ENCODE measurements at regions not wholly inside any gene's neighbourhood (a gene's known extent, or its start where the extent isn't known, plus 50 kb on each side); places are given as distances from the start of the nearest gene placed in this dataset.

DNA sequence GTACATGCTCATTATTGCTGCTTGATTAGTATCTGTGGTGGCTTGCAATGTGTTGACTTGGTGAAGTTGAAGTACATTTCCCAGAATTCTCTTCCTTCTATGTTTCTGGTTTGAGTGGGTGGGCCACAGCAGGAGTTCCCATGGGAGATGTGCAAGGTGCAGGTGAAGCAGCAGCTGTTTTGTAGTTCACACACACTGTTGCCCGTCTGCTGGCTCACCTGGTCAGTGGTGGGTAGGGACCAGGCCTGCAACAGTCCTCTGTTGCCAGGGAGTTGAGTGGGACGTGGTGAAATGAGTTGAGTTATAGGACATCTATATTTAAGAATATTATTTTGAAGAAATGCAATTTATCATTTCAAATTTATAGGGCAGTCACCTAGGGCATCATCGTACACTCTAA, 417.4 kb downstream of the TMEM135 start:
- TF ChIP-seq, protein P1, sequence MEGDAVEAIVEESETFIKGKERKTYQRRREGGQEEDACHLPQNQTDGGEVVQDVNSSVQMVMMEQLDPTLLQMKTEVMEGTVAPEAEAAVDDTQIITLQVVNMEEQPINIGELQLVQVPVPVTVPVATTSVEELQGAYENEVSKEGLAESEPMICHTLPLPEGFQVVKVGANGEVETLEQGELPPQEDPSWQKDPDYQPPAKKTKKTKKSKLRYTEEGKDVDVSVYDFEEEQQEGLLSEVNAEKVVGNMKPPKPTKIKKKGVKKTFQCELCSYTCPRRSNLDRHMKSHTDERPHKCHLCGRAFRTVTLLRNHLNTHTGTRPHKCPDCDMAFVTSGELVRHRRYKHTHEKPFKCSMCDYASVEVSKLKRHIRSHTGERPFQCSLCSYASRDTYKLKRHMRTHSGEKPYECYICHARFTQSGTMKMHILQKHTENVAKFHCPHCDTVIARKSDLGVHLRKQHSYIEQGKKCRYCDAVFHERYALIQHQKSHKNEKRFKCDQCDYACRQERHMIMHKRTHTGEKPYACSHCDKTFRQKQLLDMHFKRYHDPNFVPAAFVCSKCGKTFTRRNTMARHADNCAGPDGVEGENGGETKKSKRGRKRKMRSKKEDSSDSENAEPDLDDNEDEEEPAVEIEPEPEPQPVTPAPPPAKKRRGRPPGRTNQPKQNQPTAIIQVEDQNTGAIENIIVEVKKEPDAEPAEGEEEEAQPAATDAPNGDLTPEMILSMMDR (IDR thresholded peaks at IDR 0.05; ENCODE audit: control extremely low read depth in 1 of 3, insufficient read depth in 1 of 3, low read depth in 1 of 3, low read length in 3 of 3) = no peak
- no peak for TF ChIP-seq RFX5 (IDR thresholded peaks at IDR 0.05; ENCODE audit: borderline replicate concordance, low read depth, low read length)
- no peak for TF ChIP-seq NRF1 (IDR thresholded peaks at IDR 0.05; ENCODE audit: low read depth, low read length)
- no peak for TF ChIP-seq SIN3A (conservative IDR thresholded peaks at IDR 0.05 in 1 of 2, IDR thresholded peaks at IDR 0.05 in 1 of 2; ENCODE audit: low read depth in 1 of 2, low read length in 2 of 2)
- TF ChIP-seq CEBPB (IDR thresholded peaks at IDR 0.05; ENCODE audit: low read depth, low read length) = no peak
- no peak for TF ChIP-seq JUND (IDR thresholded peaks at IDR 0.05; ENCODE audit: low read length)
- TF ChIP-seq EP300 (IDR thresholded peaks at IDR 0.05; ENCODE audit: borderline replicate concordance in 1 of 2, low read depth in 2 of 2, low read length in 2 of 2) = no peak
- TF ChIP-seq TCF12 (IDR thresholded peaks at IDR 0.05; ENCODE audit: low read depth, low read length) = no peak
- no peak for TF ChIP-seq HDAC2 (IDR thresholded peaks at IDR 0.05; ENCODE audit: borderline replicate concordance in 1 of 2, low read depth in 2 of 2, low read length in 2 of 2)
- no peak for TF ChIP-seq GTF2F1 (IDR thresholded peaks at IDR 0.05; ENCODE audit: borderline replicate concordance, low read depth, low read length)
